ENCODE measurements at regions not wholly inside any gene's neighbourhood (a gene's known extent, or its start where the extent isn't known, plus 50 kb on each side); places are given as distances from the start of the nearest gene placed in this dataset.

- Histone ChIP-seq H3K4me2 (ENCODE audit: insufficient read depth, low read length) (no peak overlapping the region), H3K9me3 (replicated peaks; ENCODE audit: control insufficient read depth, insufficient read depth, low read depth, low read length) (no peaks in the 10 kb centered on the region), H3K27me3 (ENCODE audit: control insufficient read depth in 2 of 2, insufficient read depth in 2 of 2, low read length in 2 of 2) (no peaks in the 10 kb centered on the region), H3K9me1 (ENCODE audit: control insufficient read depth, insufficient read depth, low read length) (no peaks in the 10 kb centered on the region), H3K36me3 (ENCODE audit: control insufficient read depth, insufficient read depth, low read length) (no peaks in the 10 kb centered on the region), H3K9ac (ENCODE audit: insufficient read depth in 1 of 2, low read depth in 2 of 2, low read length in 2 of 2) (no peak overlapping the region), H3K4me3 (no peak overlapping the region), H3K27ac (ENCODE audit: extremely low read depth, low read depth, low read length) (no peak overlapping the region), H4K20me1 (replicated peaks; ENCODE audit: control insufficient read depth, insufficient read depth, low read length) (no peaks in the 10 kb centered on the region), H3K79me2 (ENCODE audit: control insufficient read depth, insufficient read depth, low read length) (no peaks in the 10 kb centered on the region), H3K4me1 (replicated peaks in 1 of 2; ENCODE audit: control insufficient read depth in 2 of 2, insufficient read depth in 2 of 2, low read length in 2 of 2) (no peaks in the 10 kb centered on the region), H2AFZ (ENCODE audit: low read depth, low read length) (no peak overlapping the region)
- CTCF ChIA-PET (ENCODE audit: low intra/inter-chr PET ratio) = no interaction called here
- no peak for TF ChIP-seq NCOA4 (IDR thresholded peaks at IDR 0.05; ENCODE audit: partially characterized antibody)
- TF ChIP-seq ID3 (CRISPR knock-in tag; IDR thresholded peaks at IDR 0.05) = no peak
- no peak for TF ChIP-seq ID3 (tag; IDR thresholded peaks at IDR 0.05)
- TF ChIP-seq ZNF197 (CRISPR knock-in tag; IDR thresholded peaks at IDR 0.05; ENCODE audit: low read depth) = no peak
- TF ChIP-seq SIRT6 (IDR thresholded peaks at IDR 0.05; ENCODE audit: low read depth, low read length) = no peak
- no peak for TF ChIP-seq MIER1 (IDR thresholded peaks at IDR 0.05; ENCODE audit: low read depth)
- no peak for TF ChIP-seq SIX5 (IDR thresholded peaks at IDR 0.05; ENCODE audit: borderline replicate concordance in 1 of 2, insufficient read depth in 1 of 2, low read depth in 1 of 2, low read length in 2 of 2)
- TF ChIP-seq, protein P1, sequence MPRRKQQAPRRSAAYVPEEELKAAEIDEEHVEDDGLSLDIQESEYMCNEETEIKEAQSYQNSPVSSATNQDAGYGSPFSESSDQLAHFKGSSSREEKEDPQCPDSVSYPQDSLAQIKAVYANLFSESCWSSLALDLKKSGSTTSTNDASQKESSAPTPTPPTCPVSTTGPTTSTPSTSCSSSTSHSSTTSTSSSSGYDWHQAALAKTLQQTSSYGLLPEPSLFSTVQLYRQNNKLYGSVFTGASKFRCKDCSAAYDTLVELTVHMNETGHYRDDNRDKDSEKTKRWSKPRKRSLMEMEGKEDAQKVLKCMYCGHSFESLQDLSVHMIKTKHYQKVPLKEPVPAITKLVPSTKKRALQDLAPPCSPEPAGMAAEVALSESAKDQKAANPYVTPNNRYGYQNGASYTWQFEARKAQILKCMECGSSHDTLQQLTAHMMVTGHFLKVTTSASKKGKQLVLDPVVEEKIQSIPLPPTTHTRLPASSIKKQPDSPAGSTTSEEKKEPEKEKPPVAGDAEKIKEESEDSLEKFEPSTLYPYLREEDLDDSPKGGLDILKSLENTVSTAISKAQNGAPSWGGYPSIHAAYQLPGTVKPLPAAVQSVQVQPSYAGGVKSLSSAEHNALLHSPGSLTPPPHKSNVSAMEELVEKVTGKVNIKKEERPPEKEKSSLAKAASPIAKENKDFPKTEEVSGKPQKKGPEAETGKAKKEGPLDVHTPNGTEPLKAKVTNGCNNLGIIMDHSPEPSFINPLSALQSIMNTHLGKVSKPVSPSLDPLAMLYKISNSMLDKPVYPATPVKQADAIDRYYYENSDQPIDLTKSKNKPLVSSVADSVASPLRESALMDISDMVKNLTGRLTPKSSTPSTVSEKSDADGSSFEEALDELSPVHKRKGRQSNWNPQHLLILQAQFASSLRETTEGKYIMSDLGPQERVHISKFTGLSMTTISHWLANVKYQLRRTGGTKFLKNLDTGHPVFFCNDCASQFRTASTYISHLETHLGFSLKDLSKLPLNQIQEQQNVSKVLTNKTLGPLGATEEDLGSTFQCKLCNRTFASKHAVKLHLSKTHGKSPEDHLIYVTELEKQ (CRISPR knock-in tag; IDR thresholded peaks at IDR 0.05) = no peak
- TF ChIP-seq ARID3A (IDR thresholded peaks at IDR 0.05; ENCODE audit: borderline replicate concordance, low read depth, low read length) = no peak
- DNase-seq (ENCODE audit: extremely low read depth in 1 of 4, low spot score in 3 of 4) = no peak
- intact Hi-C loops (cut with micrococcal nuclease) = no loop called here
- POLR2A ChIA-PET = no interaction called here
- in situ Hi-C loops (cut with MboI) = no loop called here
- no peak for FAIRE-seq
- no TSS peak for BruUV-seq (replicated peaks)
- no peak for ATAC-seq
Observed at GRCh38 chr18:60122339-60122738, 222.5 kb downstream of the PMAIP1 start.

Measured in K562 (cell line).